Thyroid gland (tissue), 4 donors: ENCODE measurements at regions not wholly inside any gene's neighbourhood (a gene's known extent, or its start where the extent isn't known, plus 50 kb on each side); places are given as distances from the start of the nearest gene placed in this dataset.

Experiments
- DNase-seq, 2 donors: peaks; one replicate each; pipeline ENCODE4 v3.0.0-alpha.2; 2019
- H3K27ac ChIP-seq, 3 donors: fragments of 200-600 bp; sonication (generic); 1 replicate in 2 of 3; 2 replicates in 1 of 3; pipeline ENCODE4 v1.5.1; 2016 to 2019; ENCODE audit warnings: mild to moderate bottlenecking in 1 of 3, moderate library complexity in 1 of 3
- H3K27me3 ChIP-seq: fragments of 200-600 bp; sonication (generic); one replicate; pipeline ENCODE4 v1.5.1; 2019
- H3K36me3 ChIP-seq, 2 donors: fragments of 200-600 bp; sonication (generic); one replicate each; pipeline ENCODE4 v1.5.1; 2016 to 2019
- H3K4me1 ChIP-seq, 2 donors: fragments of 200-600 bp; sonication (generic); one replicate each; pipeline ENCODE4 v1.5.1; 2017 to 2019
- H3K4me3 ChIP-seq, 3 donors: fragments of 200-600 bp; sonication (generic); replicated peaks in 1 of 3; 1 replicate in 2 of 3; 2 replicates in 1 of 3; pipeline ENCODE4 v1.5.1; 2016; ENCODE audit warnings: mild to moderate bottlenecking in 1 of 3
- H3K9me3 ChIP-seq: fragments of 200-600 bp; sonication (generic); one replicate; pipeline ENCODE4 v1.5.1; 2017
- POLR2A ChIP-seq, 2 donors: fragments of 450-650 bp; IDR thresholded peaks; one replicate each; pipeline ENCODE4 v1.6.1; 2017; ENCODE audit warnings: antibody characterized with exemption in 2 of 2, mild to moderate bottlenecking in 2 of 2, moderate library complexity in 1 of 2
- WGBS, 2 donors: methylation state at CpG; one replicate each; pipeline ENCODE4 v1.1.5; 2017; 5-methylcytosine and 5-hydroxymethylcytosine counted together
- intact Hi-C: fragments of 100-400 bp; cut with DNase I; formaldehyde crosslinking; loops from one replicate; pipeline ENCODE4 v1.15.1; 2023
- TF ChIP-seq, protein P1 (sequence below), 6 experiments: fragments of 200-600 bp in 3 of 6; fragments of 450-650 bp in 3 of 6; sonication (generic) in 3 of 6; IDR thresholded peaks; one replicate each; pipeline ENCODE4 v1.5.1; 2016 to 2019; ENCODE audit warnings: antibody characterized with exemption in 6 of 6, mild to moderate bottlenecking in 2 of 6, inconsistent platforms in 1 of 6, moderate library complexity in 1 of 6

DNA sequence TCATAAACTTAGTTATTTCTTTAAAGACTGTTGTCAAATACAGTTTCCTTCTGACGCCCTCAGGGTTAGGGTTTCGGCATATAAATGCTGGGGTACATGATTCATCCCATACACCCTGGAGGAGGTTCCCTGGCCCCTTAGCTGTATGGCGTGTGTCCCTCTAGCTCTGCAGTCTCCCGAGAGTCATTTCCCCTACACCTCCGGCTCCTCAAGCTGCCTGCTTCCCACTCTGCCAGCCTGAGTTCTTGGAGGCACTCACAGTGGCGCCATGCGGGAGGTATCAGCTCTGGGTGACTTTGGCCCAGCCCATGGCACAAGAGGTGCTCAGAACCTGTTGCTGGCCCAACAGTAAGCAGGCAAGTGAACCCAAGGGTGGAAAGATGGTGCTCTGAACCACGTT, 70.2 kb upstream of the TRPM1 start:
- Histone ChIP-seq H3K4me1 (peaks cover 0 to 7% of the 10 kb centered on the region in 2 donors), H3K4me3 (no peak overlapping the region), H3K27me3 (no peaks in the 10 kb centered on the region), H3K9me3 (no peaks in the 10 kb centered on the region), H3K27ac (no peak overlapping the region), H3K36me3 (no peaks in the 10 kb centered on the region)
- intact Hi-C loops: no loop called here
- WGBS, 2 donors: 92% methylated on average over 8 of the region's 8 CpGs
- DNase-seq: no peak
- TF ChIP-seq POLR2A (IDR thresholded peaks at IDR 0.05): no peak
- TF ChIP-seq, protein P1, sequence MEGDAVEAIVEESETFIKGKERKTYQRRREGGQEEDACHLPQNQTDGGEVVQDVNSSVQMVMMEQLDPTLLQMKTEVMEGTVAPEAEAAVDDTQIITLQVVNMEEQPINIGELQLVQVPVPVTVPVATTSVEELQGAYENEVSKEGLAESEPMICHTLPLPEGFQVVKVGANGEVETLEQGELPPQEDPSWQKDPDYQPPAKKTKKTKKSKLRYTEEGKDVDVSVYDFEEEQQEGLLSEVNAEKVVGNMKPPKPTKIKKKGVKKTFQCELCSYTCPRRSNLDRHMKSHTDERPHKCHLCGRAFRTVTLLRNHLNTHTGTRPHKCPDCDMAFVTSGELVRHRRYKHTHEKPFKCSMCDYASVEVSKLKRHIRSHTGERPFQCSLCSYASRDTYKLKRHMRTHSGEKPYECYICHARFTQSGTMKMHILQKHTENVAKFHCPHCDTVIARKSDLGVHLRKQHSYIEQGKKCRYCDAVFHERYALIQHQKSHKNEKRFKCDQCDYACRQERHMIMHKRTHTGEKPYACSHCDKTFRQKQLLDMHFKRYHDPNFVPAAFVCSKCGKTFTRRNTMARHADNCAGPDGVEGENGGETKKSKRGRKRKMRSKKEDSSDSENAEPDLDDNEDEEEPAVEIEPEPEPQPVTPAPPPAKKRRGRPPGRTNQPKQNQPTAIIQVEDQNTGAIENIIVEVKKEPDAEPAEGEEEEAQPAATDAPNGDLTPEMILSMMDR (IDR thresholded peaks at IDR 0.05): no peak

DNA sequence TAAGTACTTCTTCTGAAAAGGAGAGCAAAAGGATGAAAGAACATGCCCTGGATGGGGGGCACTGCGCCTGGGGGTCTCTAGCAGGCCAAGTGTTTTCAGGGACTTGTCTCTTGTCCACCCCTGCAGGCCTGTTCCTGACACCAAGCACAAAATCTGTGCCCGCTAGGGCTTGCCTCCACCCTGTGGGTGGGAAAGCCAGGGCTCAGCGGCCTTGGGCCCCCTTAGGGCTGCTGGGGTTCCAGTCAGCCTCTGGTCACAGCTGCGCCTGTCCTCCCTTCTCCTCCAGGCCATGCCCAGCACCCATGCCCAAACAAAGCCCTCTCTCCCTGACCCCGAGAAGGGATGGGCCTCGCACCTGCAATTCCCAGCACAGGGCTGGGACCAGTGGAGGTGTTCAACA, 71.1 kb upstream of the TRPM1 start:
- 100% methylated on average over 2 to 5 of the region's 6 CpGs for WGBS, 2 donors
- no peaks in the 10 kb centered on the region for H3K36me3 ChIP-seq
- no peak for TF ChIP-seq POLR2A (IDR thresholded peaks at IDR 0.05)
- TF ChIP-seq, protein P1 (IDR thresholded peaks at IDR 0.05): no peak
- intact Hi-C loops: no loop called here
- H3K27me3 ChIP-seq: no peaks in the 10 kb centered on the region
- no peak for DNase-seq
- H3K4me3 ChIP-seq: no peak overlapping the region
- peaks cover 0 to 7% of the 10 kb centered on the region in 2 donors for H3K4me1 ChIP-seq
- no peaks in the 10 kb centered on the region for H3K9me3 ChIP-seq
- no peak overlapping the region for H3K27ac ChIP-seq

DNA sequence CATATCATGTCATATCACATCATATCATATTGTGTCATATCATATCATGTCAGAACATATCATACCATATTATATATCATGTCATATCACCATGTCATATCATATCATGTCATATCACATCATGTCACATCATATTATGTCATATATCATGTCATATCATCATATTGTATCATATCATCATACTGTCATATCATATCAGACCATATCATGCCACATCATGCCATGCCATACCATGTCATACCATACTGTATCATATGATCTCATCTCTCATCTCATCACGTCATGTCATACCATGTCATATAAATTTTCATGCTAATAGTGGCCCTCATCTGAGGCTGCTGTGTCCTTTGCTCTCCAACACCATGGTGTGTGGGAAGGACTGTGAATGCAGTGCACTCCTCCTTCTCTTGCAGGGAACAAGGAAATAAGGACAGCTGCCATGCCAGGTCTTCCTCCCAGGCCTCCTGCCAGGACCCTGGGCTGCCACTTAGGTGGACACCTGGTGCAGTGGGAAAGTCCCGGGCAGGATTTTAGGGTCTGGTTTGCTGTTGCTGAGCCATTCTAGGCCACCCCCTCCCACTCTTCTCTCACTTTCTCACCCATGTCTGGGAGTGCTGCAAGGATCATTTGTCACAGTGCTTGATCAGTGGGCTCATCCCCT, 72.4 kb upstream of the TRPM1 start:
- Histone ChIP-seq H3K9me3 (no peaks in the 10 kb centered on the region), H3K27ac (no peak overlapping the region), H3K27me3 (no peaks in the 10 kb centered on the region), H3K36me3 (no peaks in the 10 kb centered on the region), H3K4me1 (peaks cover 0 to 7% of the 10 kb centered on the region in 2 donors), H3K4me3 (no peak overlapping the region)
- WGBS, 2 donors: 54 to 86% methylated on average over 2 of the region's 2 CpGs
- no peak for DNase-seq
- intact Hi-C loops: no loop called here
- no peak for TF ChIP-seq POLR2A (IDR thresholded peaks at IDR 0.05)
- TF ChIP-seq, protein P1 (IDR thresholded peaks at IDR 0.05): no peak

DNA sequence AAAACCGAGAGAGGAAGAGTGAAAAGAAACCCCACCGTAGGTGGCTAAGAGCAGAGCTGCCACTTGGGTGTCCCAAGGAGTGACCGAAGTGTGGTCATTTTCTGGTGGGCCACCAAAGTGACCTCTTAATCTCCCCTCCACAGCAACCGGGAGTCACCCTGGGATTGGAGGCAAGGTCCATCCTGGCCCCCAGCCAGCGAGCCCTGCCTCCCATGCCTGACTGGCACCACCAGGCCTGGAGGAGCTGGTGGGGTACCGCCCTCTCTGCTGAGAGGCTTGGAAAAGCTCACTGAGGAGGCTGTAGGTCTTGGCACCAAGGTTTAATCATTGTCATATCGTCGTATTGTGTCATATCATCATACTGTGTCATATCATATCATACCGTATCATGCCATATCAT, 74.0 kb upstream of the TRPM1 start:
- DNase-seq: no peak
- Histone ChIP-seq H3K27me3 (no peaks in the 10 kb centered on the region), H3K36me3 (no peaks in the 10 kb centered on the region), H3K4me3 (no peak overlapping the region), H3K27ac (no peak overlapping the region), H3K9me3 (no peaks in the 10 kb centered on the region), H3K4me1 (peaks cover 0 to 7% of the 10 kb centered on the region in 2 donors)
- TF ChIP-seq, protein P1 (IDR thresholded peaks at IDR 0.05): no peak
- TF ChIP-seq POLR2A (IDR thresholded peaks at IDR 0.05): no peak
- 81 to 88% methylated on average over 9 of the region's 9 CpGs for WGBS, 2 donors
- intact Hi-C loops: no loop called here

DNA sequence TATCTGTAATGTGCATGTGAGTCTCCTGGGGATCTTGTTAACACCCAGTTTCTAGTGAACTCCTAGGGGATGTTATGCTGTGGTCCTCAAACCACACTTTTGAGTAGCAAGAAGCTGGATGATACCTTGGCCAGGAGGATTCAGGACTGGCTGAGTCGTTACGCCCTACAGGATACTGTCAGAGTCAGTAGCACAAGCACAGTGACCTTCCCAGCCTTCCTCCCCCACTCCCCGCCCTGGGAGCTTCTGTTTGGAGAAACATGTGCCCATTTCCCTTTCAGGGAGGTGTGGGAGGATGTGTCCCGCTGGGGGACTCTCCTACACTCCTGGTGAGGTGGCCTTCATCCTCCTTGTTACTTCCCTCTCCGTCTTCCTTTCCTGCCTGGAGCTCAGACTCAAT, 76.4 kb upstream of the TRPM1 start:
- H3K27ac ChIP-seq: no peak overlapping the region
- H3K4me1 ChIP-seq: peaks cover 0 to 7% of the 10 kb centered on the region in 2 donors
- H3K9me3 ChIP-seq: no peaks in the 10 kb centered on the region
- H3K36me3 ChIP-seq: no peaks in the 10 kb centered on the region
- no peaks in the 10 kb centered on the region for H3K27me3 ChIP-seq
- intact Hi-C loops: no loop called here
- H3K4me3 ChIP-seq: no peak overlapping the region
- no peak for TF ChIP-seq POLR2A (IDR thresholded peaks at IDR 0.05)
- TF ChIP-seq, protein P1 (IDR thresholded peaks at IDR 0.05): no peak
- DNase-seq: no peak
- 48 to 52% methylated on average over 5 of the region's 5 CpGs for WGBS, 2 donors
